Stimulated activated effector memory CD8-positive, alpha-beta T cell treated with anti-CD3 and anti-CD28 coated beads, Interleukin-12 subunit alpha, Interleukin-12 subunit beta, amount 100 ng/mL, for 72 hours (primary cell): ENCODE measurements at regions not wholly inside any gene's neighbourhood (a gene's known extent, or its start where the extent isn't known, plus 50 kb on each side); places are given as distances from the start of the nearest gene placed in this dataset.
"Not testable (repeated sequence)": the region's sequence is repeated elsewhere in the genome, so short reads cannot be mapped to it uniquely, and the experiment has no call there.

Experiments used
- ATAC-seq: fragments of 150-1000 bp; cut with Tn5 transposase; 2 replicates; pipeline ENCODE4 v1.10.0; 2021
- DNase-seq, 2 donors: peaks; one replicate each; pipeline ENCODE4 v3.0.0; 2021 to 2022; ENCODE audit warnings: low spot score in 2 of 2
- H3K27ac Mint-ChIP-seq: one replicate; pipeline ENCODE4 v1.8.0; 2022; ENCODE audit warnings: mild to moderate bottlenecking, mixed read lengths
- H3K36me3 Mint-ChIP-seq: one replicate; pipeline ENCODE4 v1.8.0; 2022; ENCODE audit warnings: mild to moderate bottlenecking, mixed read lengths
- H3K4me1 Mint-ChIP-seq: one replicate; pipeline ENCODE4 v1.8.0; 2022; ENCODE audit warnings: mixed read lengths
- H3K4me3 Mint-ChIP-seq: one replicate; pipeline ENCODE4 v1.8.0; 2022; ENCODE audit warnings: mild to moderate bottlenecking, mixed read lengths
- H3K9me3 Mint-ChIP-seq: one replicate; pipeline ENCODE4 v1.8.0; 2022; ENCODE audit warnings: mixed read lengths

DNA sequence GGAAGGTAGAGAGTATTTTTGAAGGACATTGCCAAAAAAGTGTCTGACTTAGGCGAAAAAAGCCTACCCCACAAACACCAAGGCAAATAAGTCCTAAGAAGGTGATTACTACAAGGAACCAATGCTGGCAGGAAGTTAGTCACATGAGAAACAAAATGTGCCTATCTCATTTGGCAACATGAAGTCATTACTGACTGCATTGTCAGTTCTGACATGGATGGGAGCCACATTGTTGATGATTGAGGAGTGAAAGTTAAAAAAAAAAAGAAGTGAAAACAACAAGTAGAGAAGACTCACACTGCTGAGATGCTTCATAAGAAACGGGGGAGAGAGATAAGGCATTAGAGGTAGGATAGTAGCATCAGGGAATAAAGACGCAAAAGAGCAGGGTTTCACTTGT, 141.5 kb upstream of the FAT3 start:
- no peak for ATAC-seq
- no peak overlapping the region for H3K4me3 Mint-ChIP-seq
- peaks cover 16% of the 10 kb centered on the region for H3K9me3 Mint-ChIP-seq
- no peaks in the 10 kb centered on the region for H3K4me1 Mint-ChIP-seq
- H3K36me3 Mint-ChIP-seq = no peaks in the 10 kb centered on the region
- no peak for DNase-seq
- H3K27ac Mint-ChIP-seq = no peak overlapping the region

DNA sequence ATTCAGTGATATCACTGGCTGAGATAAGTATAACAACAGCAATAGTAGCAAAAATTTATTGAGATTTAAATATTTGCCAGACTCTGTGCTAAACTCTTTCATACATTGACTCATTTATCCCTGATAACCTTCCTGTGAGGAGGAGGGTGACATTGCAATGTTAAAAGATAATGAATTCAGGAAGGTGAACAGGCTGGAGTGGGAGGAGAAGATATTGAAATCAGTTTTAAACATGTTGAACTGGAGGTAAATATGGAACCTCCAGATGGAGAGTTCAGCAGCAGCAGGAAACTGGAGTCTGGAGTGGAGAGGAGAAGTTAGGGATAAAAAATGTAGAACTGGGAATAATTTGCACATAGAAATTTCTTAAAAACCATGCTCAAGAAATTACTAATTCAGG, 142.0 kb upstream of the FAT3 start:
- DNase-seq (no peak), ATAC-seq (no peak)
- Mint-ChIP-seq H3K4me3 (no peak overlapping the region), H3K9me3 (peaks cover 16% of the 10 kb centered on the region), H3K4me1 (no peaks in the 10 kb centered on the region), H3K36me3 (no peaks in the 10 kb centered on the region), H3K27ac (no peak overlapping the region)

DNA sequence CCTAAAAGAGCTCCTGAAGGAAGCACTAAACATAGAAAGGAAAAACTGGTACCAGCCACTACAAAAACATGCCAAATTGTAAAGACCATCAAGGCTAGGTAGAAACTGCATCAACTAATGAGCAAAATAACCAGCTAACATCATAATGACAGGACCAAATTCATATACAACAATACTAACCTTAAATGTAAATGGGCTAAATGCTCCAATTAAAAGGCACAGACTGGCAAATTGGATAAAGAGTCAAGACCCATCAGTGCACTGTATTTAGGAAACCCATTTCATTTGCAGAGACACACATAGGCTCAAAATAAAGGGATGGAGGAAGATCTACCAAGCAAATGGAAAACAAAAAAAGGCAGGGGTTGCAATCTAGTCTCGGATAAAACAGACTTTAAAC, 150.1 kb upstream of the FAT3 start:
- not testable (repeated sequence) for H3K27ac Mint-ChIP-seq, H3K9me3 Mint-ChIP-seq, DNase-seq, H3K4me3 Mint-ChIP-seq, ATAC-seq, H3K36me3 Mint-ChIP-seq, H3K4me1 Mint-ChIP-seq

DNA sequence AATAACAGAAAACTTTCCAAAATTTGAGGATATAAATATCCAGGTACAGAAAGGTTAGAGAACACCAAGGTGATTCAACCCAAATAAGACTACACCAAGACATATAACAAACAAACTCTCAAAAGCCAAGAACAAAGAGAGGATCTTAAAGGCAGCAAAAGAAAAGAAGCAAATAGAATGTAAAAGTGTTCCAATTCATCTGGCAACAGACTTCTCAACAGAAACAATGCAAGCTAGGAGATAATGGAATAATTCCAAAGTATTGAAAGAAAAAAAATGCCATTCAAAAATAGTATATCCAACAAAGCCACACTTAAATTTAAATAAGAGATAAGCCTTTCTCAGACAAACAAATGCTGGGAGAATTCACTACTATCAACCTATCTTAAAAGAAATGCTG, 153.0 kb upstream of the FAT3 start:
- ATAC-seq (no peak), DNase-seq (no peak)
- no peak overlapping the region for H3K27ac Mint-ChIP-seq
- peaks cover 17% of the 10 kb centered on the region for H3K9me3 Mint-ChIP-seq
- H3K36me3 Mint-ChIP-seq = no peaks in the 10 kb centered on the region
- no peak overlapping the region for H3K4me3 Mint-ChIP-seq
- H3K4me1 Mint-ChIP-seq = no peaks in the 10 kb centered on the region

DNA sequence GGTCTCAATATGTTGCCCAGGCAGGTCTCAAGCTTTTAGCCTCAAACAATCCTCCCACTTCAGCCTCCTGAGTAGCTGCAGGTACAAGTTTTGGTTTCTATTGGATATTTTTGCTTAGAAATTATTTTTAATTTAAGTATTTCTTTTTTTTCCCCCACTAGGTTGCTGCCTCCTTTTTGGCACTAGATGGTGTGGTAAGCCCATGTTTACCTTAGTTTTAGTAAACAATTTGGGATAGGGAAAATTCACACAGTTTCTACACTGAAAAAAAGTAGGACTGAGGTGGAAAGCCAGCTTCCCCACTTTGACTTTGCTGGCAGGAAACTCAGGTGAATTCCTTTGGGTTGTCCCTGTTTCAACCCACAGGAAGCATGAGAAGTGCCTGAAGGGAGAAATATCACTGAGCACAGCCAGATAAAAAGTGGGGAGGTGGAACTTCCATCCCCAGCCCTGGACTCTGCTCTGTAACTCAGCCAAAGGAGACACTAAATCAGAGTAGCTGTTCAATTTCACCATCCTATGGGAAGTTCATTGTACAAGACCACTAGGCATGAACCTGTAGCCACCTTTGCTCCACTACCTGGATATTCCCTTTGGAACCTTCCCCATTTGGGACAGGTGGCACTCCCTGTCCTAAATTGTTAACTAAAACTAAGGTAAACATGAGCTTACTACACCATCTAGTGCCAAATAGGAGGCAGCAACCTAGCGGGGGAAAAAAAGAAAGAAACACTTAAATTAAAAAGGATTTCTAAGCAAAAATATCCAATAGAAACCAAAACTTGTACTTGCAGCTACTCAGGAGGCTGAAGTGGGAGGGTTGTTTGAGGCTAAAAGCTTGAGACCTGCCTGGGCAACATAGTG, 154.4 kb upstream of the FAT3 start:
- H3K4me1 Mint-ChIP-seq = no peaks in the 10 kb centered on the region
- DNase-seq = no peak

DNA sequence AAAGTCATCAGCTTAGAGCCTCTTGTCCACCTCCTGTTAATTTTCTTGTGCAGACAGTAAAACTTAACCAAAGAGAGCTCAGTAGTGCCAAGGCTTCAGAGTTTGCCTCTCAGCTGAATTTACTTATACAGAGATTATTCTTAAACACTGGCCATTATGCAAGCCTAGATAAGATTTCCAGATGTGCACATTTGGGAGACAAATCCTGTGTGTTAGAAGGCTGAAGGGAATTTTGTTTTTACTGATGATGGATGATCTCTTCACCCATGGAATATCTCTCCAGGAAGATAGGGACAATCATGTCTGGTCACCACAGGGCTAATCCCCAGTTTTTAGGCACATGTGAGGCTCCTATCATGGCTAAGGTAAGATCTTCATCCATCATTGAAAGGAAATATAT, 157.6 kb upstream of the FAT3 start:
- Mint-ChIP-seq H3K36me3 (no peaks in the 10 kb centered on the region), H3K27ac (no peak overlapping the region), H3K9me3 (peaks cover 16% of the 10 kb centered on the region), H3K4me3 (no peak overlapping the region), H3K4me1 (no peaks in the 10 kb centered on the region)
- no peak for DNase-seq
- no peak for ATAC-seq

More for the DNA sequence above, 154.4 kb upstream of the FAT3 start:
- no peak overlapping the region for H3K4me3 Mint-ChIP-seq
- peaks cover 15% of the 10 kb centered on the region for H3K9me3 Mint-ChIP-seq
- ATAC-seq = no peak
- H3K36me3 Mint-ChIP-seq = no peaks in the 10 kb centered on the region
- H3K27ac Mint-ChIP-seq = no peak overlapping the region

DNA sequence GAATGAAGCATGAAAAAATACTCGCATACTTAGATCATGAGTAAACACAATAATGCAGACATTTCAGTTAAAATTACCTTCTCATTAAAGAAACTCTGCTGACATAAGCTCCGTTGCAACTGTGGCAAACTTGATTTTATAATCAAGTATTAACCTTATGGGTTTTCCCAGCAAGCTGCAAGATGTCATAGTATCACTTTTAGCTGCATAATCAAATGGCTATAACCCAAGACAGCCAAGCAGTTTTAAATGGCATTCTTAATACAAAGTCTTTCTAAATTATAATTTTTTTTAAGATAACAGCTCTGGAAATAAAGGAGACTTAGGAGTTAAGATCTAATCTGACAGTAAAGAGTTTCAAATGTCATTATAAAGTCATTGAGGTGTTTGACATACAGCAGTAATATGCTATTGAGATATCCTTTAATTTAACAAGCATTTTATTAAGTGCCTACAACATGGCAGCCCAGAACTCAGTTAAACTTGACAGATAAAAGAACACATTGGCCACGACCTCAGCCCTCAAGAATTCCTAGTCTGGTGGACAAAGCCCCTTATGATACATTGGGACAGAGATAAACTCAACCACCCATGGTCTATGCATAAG, 163.1 kb upstream of the FAT3 start:
- no peak overlapping the region for H3K27ac Mint-ChIP-seq
- H3K9me3 Mint-ChIP-seq = peaks cover 10% of the 10 kb centered on the region
- no peak overlapping the region for H3K4me3 Mint-ChIP-seq
- no peaks in the 10 kb centered on the region for H3K4me1 Mint-ChIP-seq
- ATAC-seq (no peak), DNase-seq (no peak)
- H3K36me3 Mint-ChIP-seq = no peaks in the 10 kb centered on the region

DNA sequence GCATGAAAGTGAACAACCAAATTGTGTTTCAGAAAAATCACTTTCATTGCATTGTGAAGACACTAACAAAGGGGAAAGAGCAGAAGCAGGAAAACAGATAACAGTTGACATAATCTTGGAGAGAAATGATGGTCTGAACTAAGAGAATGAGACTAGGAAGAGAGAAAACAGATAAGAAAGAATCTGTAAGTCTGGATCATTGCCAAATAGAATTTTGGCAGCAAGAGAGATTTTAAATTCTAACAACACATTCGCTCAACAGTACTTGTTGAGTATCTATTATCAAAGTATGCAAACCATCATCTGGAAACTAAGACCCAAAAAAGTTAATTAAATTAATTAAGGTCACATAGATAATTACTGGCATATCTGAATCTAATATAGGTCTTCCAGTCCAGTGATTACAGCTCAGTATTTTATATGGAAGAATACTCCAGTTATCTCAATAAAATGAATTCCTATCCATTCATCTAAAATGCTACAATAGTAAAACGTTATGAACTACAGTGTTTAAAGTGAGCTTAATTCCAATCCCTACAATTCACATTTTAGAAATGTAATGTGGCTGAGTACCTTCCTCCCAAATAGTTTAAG, 166.7 kb upstream of the FAT3 start:
- Mint-ChIP-seq H3K4me1 (no peaks in the 10 kb centered on the region), H3K9me3 (peaks cover 17% of the 10 kb centered on the region), H3K4me3 (no peak overlapping the region), H3K36me3 (no peaks in the 10 kb centered on the region), H3K27ac (no peak overlapping the region)
- no peak for ATAC-seq
- DNase-seq = no peak

DNA sequence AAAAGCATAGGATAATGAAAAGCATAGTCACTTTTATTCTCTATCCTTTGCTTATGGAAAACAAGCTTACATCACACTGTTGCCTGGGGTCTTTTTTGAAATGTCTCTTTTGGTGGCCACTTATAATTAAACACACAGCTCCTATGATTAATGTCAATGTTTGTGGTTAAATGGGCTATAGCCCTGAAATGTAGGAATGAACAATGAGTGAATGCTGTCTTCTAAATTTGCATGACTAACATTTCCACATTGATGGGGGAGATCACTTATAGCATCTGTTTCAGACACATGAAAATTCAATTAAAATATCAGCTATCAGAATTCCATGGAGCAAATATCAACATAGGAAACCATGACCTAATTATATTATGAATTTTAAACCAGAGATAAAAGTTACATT, 171.4 kb upstream of the FAT3 start:
- ATAC-seq (no peak), DNase-seq (no peak)
- Mint-ChIP-seq H3K4me1 (no peaks in the 10 kb centered on the region), H3K36me3 (no peaks in the 10 kb centered on the region), H3K9me3 (peaks cover 23% of the 10 kb centered on the region), H3K4me3 (no peak overlapping the region), H3K27ac (no peak overlapping the region)

DNA sequence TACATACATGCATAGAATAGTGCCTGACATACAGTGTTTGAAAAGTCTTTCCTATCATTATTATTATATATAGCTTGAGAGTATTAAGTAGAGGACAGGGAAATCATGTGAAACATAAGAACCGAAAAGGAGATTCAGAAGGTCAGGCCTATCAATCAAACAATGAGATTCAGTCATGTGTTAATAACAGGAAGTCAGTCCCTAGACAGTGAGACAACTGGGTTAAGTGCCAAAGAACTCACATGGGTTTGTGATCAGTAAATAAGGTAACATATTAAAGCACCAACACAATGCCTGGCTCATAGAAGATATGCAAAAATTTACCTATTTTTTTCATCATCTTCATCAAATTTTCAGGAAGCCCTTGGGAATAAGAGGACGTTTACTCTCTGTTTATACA, 174.3 kb upstream of the FAT3 start:
- Mint-ChIP-seq H3K36me3 (no peaks in the 10 kb centered on the region), H3K9me3 (peaks cover 13% of the 10 kb centered on the region), H3K4me3 (no peak overlapping the region), H3K27ac (no peak overlapping the region), H3K4me1 (no peaks in the 10 kb centered on the region)
- DNase-seq = no peak
- no peak for ATAC-seq

DNA sequence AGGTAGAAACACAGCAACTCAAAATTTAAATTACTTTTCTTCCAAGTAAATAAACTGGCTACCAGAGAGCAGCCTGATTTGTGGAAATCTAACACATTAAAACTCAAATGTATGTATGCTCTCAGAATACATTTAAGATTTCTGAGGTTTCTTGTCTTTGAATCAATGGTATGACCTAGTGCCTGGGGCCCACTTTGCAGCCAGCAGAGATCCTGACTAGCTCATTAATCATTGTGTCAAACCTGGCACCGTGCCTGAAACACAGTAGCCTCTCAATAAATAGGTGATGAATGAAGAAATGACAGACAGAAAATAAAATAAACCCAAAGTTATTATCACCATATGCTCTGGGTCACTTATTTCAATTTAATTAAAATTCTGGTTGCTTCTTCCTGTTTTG, 176.2 kb upstream of the FAT3 start:
- peaks cover 10% of the 10 kb centered on the region for H3K9me3 Mint-ChIP-seq
- no peak overlapping the region for H3K27ac Mint-ChIP-seq
- no peaks in the 10 kb centered on the region for H3K4me1 Mint-ChIP-seq

DNA sequence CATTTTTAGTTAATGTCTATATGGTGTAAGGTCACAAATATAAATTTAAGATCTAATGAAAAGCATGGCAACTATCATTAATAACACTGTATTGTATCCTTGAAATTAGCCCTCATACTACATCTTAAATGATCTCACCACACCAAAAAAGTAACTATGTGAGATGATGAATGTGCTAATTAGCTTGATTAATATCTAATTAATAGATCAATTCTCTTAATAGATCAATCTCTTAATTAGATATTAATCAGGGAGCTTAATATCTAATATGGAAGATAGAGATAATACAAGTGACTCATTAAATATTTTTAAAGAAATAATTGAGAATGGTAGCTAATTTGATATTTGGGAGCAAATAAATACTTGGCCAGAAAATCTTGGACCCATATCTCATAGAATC, 178.5 kb upstream of the FAT3 start:
- Mint-ChIP-seq H3K9me3 (peaks cover 12% of the 10 kb centered on the region), H3K27ac (no peak overlapping the region), H3K36me3 (no peaks in the 10 kb centered on the region), H3K4me3 (no peak overlapping the region), H3K4me1 (no peaks in the 10 kb centered on the region)
- ATAC-seq (no peak), DNase-seq (no peak)

More for the DNA sequence above, 176.2 kb upstream of the FAT3 start:
- DNase-seq = no peak
- Mint-ChIP-seq H3K4me3 (no peak overlapping the region), H3K36me3 (no peaks in the 10 kb centered on the region)
- no peak for ATAC-seq

DNA sequence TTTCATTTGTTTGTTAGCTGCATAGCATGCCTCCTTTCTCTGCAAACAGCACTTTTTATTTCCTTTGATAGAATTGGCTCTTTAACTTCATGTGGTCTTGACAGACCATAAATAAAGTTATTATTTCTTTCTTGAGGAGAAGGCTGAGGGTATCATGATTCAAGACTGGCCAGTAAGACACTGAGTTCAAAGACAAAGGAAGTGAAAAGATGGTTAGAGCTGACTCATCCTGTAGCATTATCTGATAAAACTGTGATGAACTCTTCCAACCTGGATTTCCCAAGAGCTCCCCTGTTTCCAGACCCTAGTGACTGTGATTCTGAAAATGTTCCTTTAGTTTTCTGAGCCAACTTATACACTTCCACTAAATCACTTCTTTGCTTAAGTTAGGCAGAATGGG, 179.3 kb upstream of the FAT3 start:
- H3K27ac Mint-ChIP-seq = no peak overlapping the region
- peaks cover 14% of the 10 kb centered on the region for H3K9me3 Mint-ChIP-seq
- H3K36me3 Mint-ChIP-seq = no peaks in the 10 kb centered on the region
- ATAC-seq (no peak), DNase-seq (no peak)
- no peaks in the 10 kb centered on the region for H3K4me1 Mint-ChIP-seq
- H3K4me3 Mint-ChIP-seq = no peak overlapping the region

DNA sequence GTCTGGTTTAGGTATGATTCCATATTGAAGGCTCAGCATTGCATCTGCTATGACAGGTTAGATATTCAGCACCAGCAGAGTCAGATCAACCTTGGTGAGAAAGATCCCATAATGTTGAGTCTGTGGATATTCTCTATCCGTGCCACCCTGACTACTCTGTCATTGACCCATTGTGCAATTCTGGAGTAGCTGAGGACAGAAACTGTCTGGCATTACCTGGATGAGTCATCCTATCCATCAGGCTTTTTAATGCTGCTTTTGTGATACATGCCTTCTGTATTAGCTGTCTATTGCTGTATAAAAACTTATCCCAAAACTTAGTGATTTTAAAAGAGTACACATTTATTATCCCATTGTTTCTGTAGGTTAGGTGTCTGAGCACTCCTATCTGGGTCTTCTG, 189.1 kb upstream of the FAT3 start:
- H3K9me3 Mint-ChIP-seq = peaks cover 11% of the 10 kb centered on the region
- ATAC-seq (no peak), DNase-seq (no peak)
- H3K36me3 Mint-ChIP-seq = no peaks in the 10 kb centered on the region
- H3K27ac Mint-ChIP-seq = no peak overlapping the region
- H3K4me1 Mint-ChIP-seq = no peaks in the 10 kb centered on the region
- no peak overlapping the region for H3K4me3 Mint-ChIP-seq

DNA sequence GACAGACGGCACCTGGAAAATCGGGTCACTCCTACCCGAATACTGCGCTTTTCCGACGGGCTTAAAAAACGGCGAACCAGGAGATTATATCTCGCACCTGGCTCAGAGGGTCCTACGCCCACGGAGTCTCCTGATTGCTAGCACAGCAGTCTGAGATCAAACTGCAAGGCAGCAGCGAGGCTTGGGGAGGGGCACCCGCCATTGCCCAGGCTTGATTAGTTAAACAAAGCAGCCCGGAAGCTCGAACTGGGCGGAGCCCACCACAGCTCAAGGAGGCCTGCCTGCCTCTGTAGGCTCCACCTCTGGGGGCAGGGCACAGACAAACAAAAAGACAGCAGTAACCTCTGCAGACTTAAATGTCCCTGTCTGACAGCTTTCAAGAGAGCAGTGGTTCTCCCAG, 197.5 kb upstream of the FAT3 start:
- peaks cover 12% of the 10 kb centered on the region for H3K9me3 Mint-ChIP-seq
- not testable (repeated sequence) for DNase-seq, H3K4me3 Mint-ChIP-seq, H3K4me1 Mint-ChIP-seq, ATAC-seq, H3K27ac Mint-ChIP-seq, H3K36me3 Mint-ChIP-seq

DNA sequence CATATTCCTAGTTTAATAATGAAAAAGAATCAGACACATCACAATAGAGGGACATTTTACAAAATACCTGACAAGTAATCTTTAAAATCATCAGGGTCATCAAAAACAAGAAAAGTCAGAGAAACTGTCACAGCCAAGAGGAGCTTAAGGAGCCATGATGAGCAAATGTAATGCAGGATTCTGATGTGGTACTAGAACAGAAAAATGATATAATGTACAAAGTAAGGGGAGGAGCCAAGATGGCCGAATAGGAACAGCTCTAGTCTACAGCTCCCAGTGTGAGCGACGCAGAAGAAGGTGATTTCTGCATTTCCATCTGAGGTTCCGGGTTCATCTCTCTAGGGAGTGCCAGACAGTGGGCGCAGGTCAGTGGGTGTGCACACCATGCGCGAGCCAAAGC, 198.0 kb upstream of the FAT3 start:
- H3K9me3 Mint-ChIP-seq = peaks cover 12% of the 10 kb centered on the region
- H3K36me3 Mint-ChIP-seq = no peaks in the 10 kb centered on the region
- H3K4me3 Mint-ChIP-seq = no peak overlapping the region
- DNase-seq = no peak
- no peaks in the 10 kb centered on the region for H3K4me1 Mint-ChIP-seq
- no peak for ATAC-seq
- H3K27ac Mint-ChIP-seq = no peak overlapping the region
